ENCODE measurements at regions not wholly inside any gene's neighbourhood (a gene's known extent, or its start where the extent isn't known, plus 50 kb on each side); places are given as distances from the start of the nearest gene placed in this dataset.

DNA sequence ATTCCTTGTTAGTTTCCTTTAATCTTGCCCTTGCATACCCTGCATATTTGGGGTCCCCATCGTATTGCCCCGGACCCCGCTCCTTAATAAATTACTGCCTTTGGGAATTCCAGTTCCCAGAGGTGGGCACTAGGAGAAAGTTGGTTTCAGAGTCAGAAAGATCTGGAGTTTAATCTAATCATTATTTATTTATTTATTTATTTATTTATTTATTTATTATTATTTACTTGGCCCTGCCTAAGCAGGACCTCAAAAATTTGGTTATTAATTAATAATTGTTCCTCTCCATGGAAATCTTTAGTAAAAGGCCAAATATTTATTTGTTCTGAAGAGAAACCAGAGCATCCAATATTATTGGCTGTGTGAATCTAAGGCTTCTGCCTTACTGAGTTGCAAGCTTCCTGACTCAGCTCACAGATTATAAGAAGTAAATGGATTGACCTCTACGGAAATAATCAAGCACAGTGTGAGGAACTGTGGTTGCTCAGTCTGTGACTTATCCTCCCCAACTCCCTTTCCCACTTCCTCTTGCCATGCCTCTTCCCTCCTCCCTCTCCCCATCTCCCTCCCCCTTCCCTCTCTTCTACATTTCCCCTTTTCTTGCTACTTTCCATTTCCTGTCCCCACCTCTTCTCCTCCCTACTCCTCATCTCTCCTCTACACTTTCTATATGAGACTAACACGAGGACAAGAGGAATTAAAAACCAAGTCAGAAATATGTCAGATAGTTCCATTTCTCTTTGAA lies 61.5 kb upstream of the AP1S2 start:
- no peak for DNase-seq (ENCODE audit: low read depth)

DNA sequence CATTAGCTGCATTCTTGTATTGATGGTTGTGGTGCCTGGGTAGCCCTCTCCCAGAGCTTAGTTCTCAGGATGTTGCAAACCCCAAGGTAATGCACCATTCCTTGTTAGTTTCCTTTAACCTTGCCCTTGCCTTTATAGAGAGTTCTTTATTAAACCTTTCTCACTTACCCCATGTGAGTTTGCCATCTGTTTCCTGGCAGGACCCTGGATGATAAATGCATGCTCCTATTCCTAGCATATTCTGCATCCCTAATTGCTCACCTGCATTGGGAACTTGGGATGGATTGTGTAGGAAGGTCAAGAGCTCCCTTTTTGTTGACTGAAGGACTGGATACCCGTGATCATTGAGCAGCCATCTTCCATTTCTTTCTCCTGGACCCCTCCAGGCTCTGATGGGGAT lies 59.9 kb upstream of the AP1S2 start:
- no peak for DNase-seq (ENCODE audit: low read depth)

DNA sequence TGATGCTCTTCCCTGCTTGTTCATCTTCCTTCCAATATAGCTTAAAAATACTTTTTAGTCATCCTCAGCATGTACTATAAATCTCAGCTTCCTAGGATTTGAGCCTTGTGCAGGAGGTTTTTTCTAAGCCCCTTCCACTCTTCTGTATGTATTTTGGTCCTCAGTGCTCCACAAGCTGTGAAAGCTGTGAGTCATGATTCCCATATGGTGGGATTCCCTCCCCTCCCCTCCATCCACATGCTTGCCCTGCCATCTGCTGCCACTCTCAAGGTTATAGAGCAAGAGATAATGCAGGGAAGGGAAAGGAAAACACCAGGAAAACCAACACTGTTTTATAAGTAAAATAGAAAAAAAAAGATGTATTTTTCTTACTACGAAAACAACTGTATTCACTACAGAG lies 58.5 kb upstream of the AP1S2 start:
- no peak for DNase-seq (ENCODE audit: low read depth)

DNA sequence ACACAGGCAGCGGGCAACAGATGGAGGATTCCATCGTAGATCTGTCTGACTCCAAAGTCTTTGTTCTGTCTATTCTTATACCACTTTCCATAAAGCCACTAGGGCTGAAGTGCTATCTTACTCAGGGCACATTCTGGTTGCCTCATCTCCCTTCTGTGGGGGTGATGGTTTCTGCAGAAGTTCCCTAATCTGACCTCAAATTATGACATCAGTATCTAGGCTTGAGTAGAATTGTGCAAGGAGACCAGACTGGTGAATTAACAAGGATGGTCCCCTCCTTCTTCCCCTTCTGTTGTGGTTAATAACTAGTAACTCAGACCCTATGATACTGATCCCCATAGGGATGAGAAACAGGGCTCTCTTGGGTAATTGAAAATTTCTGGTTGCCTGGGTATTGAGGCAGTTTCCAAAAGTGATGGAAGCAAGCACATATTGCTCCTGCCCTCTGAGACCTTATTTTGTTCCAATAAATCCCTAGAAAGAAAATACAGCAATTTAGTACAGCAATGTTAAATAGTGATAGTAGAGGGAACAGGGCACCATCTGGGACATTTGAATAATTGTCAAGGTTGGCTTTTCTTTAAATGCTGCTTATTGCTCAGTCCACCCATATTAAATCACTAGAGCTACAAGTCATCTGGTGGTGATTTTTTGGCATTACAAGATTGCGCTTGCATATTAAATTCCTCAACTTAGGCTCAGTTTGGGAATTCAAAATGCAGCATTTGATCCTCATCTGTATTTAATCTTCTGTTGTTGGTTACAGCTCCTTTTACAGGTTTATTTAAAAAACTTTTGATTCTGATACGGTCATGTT lies 57.3 kb upstream of the AP1S2 start:
- DNase-seq (ENCODE audit: low read depth), result no peak

DNA sequence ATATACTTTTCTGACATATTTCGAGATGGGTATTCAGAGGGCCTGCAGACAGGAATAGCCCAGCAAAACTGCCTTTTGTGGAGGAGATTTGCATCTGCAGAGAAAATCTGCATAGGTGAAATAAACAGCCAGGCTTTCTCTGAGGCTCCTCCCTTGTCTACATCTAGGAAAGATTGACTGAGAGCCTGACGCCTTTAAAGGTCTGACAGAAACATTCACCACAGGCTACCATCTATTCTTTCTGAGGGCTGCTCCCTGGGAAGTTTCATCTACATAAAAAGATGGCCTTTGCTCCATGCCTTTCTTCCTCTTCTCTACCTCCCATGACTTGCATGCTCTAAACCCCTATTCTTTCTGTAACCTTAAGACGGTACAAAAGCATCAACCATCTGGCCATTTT lies 55.0 kb upstream of the AP1S2 start:
- DNase-seq (ENCODE audit: low read depth), result no peak

DNA sequence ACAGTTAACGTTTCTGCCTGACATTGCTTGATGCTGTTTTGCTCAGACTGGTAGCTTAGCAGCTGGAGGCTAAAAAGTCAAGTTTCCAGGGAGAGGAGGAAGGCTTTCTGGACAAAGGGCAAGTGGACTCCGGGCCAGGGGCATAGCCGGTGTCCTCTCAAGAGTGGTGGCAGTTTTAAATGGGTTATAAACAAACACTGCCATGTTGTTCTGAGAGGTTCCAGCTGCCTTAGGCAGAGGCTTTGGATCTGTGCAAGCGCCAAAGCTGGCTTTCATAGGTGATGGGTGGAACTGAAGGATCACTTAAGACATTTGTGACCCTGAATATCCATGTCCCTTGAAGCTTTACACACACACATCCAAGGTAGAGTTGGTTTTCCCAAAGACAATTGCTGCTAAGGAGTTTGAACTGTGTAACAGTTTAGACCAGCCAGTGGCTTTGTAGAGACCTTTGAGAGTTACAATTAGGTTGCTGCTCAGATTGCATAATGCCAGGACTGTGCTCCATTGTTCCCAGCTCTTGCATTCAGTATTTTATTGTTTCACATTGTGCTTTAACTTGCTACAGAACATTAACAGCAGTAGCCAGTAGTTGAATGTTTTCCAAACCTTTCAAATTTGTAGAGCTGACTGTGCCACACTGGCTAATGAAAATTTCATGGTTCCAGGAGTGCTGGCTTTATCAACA lies 54.1 kb upstream of the AP1S2 start:
- no peak for DNase-seq (ENCODE audit: low read depth)

DNA sequence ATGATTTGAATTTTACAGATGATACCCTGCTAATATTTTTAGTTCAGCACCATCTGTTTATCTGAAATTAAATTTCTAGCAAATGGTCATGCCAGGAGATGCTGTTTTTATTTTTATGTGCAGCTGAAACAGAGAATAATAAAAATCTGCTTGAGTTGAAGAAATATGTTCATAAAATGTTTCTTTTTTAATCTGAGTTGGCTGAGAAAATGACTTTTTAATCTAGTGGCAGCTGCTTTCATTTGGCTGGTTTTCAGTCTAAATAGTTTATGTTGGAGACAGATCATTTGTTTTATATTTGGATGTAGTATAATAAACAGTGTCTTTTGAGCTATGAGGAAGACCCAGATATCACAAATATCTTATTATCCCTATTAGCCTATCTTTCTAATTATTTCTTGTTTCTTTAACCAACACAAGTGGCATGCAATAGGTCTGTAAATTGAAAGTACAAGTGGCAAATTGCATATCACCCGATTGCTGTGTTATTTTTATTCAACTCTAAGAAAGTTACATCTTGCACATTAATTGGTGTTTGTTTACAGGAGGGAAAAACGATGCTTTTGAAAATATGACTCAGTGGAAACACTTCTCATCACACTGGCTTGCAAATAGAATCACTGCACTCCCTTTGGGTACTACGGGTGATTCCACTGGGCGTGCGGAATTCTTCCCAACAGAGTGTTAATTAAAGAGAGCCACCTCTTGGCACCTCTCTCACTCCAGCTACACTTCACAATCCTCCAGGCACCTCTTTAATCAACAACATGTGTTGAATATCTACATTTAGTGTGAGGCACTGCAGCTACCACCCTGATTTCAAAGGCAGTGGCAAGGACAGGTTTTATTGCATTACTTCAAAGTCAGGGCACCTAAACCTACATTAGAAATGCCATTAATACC lies 51.7 kb upstream of the AP1S2 start:
- DNase-seq (ENCODE audit: low read depth), result no peak

Data from HS-27A (cell line).